ENCODE measurements at regions not wholly inside any gene's neighbourhood (a gene's known extent, or its start where the extent isn't known, plus 50 kb on each side); places are given as distances from the start of the nearest gene placed in this dataset.
"Not testable (repeated sequence)": the region's sequence is repeated elsewhere in the genome, so short reads cannot be mapped to it uniquely, and the experiment has no call there.

DNA sequence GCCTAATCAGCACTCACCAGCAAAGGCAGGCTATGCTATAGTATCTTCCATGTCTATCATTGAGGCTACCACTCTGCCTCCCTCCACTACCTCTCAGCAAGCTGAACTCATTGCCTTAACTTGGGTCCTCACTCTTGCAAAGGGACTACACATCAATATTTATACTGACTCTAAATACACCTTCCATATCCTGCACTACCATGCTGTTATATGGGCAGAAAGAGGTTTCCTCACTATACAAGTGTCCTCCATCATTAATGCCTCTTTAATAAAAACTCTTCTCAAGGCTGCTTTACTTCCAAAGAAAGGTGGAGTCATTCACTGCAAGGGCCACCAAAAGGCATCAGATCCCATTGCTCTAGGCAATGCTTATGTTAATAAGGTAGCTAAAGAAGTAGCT is 669.3 kb upstream of the USP15 start:
- not testable (repeated sequence) for TF ChIP-seq POLR2A, TAF1, POLR2AphosphoS5 (IDR thresholded peaks at IDR 0.05; ENCODE audit: low read depth, low read length)
